ENCODE measurements at regions not wholly inside any gene's neighbourhood (a gene's known extent, or its start where the extent isn't known, plus 50 kb on each side); places are given as distances from the start of the nearest gene placed in this dataset.

DNA sequence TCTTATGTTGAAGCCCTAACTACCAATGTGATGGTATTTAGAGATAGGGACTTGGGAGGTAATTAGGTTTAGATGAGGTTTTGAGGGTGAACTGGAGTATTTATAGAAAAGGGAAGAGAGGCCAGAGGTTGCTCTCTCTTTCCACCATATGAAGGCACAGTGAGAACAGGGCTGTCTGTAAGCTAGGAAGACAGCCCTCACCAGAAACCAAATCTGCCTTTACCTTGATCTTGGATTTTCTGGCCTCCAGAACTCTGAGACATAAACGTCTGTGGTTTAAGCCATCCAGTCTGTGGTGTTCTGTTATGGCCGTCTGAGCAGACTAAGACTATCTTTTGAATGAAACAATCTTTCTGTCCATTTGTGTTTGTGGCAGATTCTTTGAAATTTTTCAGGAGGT lies 223.7 kb downstream of the PDHA2 start:
- TF ChIP-seq EP300 (IDR thresholded peaks at IDR 0.05; ENCODE audit: borderline replicate concordance in 1 of 2, control insufficient read depth in 1 of 2, low read depth in 2 of 2, low read length in 2 of 2) (no peak), POLR2AphosphoS5 (IDR thresholded peaks at IDR 0.05; ENCODE audit: low read length) (no peak)
- TF ChIP-seq, protein P1, sequence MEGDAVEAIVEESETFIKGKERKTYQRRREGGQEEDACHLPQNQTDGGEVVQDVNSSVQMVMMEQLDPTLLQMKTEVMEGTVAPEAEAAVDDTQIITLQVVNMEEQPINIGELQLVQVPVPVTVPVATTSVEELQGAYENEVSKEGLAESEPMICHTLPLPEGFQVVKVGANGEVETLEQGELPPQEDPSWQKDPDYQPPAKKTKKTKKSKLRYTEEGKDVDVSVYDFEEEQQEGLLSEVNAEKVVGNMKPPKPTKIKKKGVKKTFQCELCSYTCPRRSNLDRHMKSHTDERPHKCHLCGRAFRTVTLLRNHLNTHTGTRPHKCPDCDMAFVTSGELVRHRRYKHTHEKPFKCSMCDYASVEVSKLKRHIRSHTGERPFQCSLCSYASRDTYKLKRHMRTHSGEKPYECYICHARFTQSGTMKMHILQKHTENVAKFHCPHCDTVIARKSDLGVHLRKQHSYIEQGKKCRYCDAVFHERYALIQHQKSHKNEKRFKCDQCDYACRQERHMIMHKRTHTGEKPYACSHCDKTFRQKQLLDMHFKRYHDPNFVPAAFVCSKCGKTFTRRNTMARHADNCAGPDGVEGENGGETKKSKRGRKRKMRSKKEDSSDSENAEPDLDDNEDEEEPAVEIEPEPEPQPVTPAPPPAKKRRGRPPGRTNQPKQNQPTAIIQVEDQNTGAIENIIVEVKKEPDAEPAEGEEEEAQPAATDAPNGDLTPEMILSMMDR (IDR thresholded peaks at IDR 0.05 in 2 of 3, conservative IDR thresholded peaks at IDR 0.05 in 1 of 3; ENCODE audit: control insufficient read depth in 2 of 3, extremely low read depth in 1 of 3, insufficient read depth in 1 of 3, low read depth in 3 of 3, low read length in 3 of 3): no peak

Data from GM12878 (cell line).